NCI-H1105 treated with DMSO at 0.1 percent for 48 hours (cell line): ENCODE measurements at regions not wholly inside any gene's neighbourhood (a gene's known extent, or its start where the extent isn't known, plus 50 kb on each side); places are given as distances from the start of the nearest gene placed in this dataset.
A peak's percentile ranks its signal among the peaks of the same experiment; 100 is the strongest.
"Not testable (repeated sequence)": the region's sequence is repeated elsewhere in the genome, so short reads cannot be mapped to it uniquely, and the experiment has no call there.

Experiments used
- DNase-seq: peaks from one replicate; lab custom pipeline; 2025; lab: John Stamatoyannopoulos, UW

DNA sequence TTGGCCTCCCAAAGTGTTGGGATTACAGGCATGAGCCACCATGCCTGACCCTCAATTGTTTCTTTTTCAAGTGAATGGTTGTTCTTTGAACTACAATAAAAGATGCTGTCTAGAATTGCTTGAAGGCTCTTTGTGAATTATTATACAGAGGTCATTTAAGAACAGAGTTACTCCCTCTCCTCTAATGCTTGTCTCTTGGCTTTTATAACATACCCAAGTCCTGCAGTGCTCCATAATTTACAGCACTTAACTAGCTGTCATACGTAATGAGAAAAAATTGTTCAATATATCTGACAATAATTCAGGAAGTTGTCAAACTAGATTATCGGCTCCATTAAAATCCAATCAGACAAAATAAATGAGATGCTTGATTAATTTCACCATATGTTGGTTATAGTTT is 823.0 kb upstream of the ATXN7L3B start:
- no peak for DNase-seq

DNA sequence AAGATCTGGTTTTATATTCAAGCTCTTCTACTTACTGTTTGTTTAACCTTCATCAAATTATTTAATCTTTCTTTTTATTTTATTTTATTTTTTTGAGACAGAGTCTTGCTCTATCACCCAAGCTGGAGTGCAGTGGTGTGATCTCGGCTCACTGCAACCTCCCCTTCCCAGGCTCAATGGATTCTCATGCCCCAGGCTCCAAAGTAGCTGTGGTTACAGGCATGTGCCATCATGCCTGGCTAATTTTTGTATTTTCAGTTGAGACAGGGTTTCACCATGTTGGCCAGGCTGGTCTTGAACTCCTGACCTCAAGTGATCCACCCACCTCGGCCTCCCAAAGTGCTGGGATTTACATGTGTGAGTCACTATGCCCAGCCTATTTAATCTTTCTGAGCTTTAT is 821.5 kb upstream of the ATXN7L3B start:
- DNase-seq, result not testable (repeated sequence)

- no peak for DNase-seq
Observed at GRCh38 chr12:73719223-73719622, 818.4 kb upstream of the ATXN7L3B start.

GRCh38 chr12:73726881-73727280 is 810.8 kb upstream of the ATXN7L3B start:
- no peak for DNase-seq

DNA sequence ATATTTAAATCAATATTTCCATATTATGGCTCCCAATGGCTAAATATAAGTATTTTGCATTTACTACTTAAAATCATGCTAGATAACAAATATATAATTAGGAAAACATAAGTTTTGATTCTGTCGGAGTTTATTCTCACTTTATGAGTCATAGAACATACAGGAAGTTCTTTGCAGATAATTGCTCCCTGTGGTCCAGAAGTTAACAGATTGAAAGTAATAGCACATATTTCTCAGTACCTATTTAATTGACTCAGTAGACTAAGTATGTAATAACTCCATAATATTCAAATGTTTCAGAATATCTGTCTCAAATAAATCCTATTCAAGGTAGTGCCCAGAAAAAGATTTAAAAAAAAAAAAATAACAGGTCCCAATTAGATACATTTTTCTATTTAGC is 806.0 kb upstream of the ATXN7L3B start:
- DNase-seq, result no peak

DNA sequence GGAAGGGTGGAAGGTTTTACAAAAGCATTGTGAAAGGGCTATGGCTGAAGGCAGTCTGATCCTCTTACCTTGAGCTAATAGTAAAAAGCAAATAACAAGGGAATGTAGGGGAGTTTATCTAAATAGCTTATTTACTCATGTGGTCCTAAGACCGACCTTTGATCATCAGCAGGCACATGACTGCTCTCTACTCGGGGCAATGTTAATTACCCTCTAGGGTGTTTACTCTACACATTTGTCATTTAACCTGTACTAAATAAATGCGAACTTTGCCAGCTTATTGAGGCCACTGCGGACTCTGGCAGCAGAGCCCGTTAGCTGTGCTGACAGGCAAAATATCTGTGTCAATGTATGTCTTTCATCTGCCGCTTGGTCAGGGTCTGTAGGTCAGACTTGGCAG is 768.3 kb upstream of the ATXN7L3B start:
- no peak for DNase-seq

DNA sequence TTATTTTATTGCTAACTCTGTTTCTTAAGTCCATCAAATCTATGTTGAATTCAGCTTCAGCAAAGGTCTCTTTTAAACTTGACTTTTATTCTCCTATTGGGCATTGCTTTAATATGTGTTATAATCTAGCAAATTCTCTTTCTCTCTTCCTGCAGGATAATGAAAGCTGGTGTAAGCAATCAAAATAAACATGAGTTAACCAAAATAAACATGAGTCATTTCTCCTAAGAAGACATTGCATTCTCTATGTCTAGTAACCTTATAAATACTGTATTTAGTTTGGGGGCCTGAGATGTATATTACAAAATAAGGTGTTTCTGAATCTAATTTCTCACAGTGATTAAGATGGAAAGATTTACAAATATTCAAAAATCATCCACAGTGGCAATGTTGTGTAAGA is 739.1 kb upstream of the ATXN7L3B start:
- DNase-seq, result no peak

DNA sequence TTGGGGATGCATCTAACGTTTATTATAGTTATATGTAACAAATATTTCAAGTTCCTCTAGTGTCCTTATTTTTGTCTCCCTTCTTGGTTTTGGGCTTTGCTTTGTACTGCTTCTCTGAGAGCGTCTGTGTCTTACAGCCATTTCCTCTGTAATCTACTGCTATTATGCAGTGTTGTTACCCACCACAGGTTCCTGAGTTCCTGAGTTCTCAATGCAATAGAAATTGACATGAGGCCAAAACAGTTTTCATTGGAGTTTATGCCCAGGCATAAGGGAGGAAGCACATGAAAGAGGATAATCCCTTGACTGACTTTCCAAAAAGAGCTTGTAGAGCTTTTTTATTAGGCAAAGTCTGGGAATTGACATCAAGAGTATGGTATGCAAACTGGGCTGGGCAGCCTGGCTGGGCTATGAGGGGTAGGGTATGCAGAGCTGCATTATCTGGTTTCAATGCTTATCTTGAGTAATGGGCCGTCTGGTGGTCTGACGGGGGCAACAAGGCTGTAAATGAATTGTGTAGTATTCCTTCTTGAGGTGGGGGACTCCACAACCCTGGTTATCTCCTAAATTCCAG is 722.5 kb upstream of the ATXN7L3B start:
- no peak for DNase-seq

GRCh38 chr12:73817161-73817560 is 720.5 kb upstream of the ATXN7L3B start:
- no peak for DNase-seq

DNA sequence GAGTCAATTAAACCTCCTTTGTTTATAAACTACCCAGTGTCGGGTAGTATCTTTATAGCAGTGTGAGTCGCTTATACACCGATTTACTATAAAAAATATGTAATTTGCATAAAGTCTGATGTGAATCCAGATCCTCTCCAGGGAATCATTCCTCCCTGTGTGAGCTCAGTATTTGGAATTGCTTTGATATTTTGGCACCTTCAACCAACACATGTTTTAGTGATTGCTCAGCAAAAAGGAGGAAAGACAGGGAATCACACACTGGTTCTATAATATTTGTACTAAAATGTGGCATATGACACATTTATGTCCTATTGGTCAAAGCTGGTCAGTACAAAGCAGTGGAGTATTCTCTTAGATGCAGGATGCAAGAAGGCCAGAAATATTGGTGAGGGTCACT is 703.9 kb upstream of the ATXN7L3B start:
- no peak for DNase-seq

DNA sequence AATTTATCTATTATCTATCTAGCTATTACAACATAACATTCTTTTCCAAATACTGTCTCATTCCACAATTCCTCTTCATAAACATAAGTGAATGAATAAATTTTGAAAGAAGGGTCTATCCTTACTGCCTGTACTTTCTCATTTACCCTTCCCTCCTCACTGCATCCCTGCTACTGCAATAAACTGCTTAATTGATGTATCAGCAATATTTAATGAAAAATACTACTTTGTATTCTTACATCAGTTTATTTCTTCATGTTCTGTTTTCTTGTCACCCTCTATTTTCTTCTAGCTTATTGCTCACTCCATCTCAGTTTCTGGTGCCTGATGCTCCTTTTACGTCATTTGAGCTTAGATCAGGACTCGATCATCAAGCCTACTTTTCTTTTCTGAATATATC is 695.7 kb upstream of the ATXN7L3B start:
- DNase-seq, result no peak

DNA sequence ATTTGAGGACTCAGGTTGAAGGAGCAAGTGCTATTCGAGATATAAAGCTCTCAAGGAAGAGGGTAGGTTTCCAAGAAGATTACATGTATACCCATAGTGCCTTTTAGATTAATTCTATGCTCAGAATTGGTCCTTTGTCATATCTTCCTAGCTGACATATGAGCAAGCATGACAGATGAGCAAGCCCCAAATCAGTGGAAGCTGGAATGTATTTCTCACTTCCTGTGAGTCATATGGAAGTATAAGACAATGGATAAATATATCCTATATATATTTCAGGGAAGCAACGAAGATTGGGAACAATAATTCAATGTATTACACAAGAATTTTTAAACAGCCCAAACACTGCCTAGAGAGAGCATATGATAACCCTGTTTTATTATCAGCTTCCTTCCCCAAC is 674.1 kb upstream of the ATXN7L3B start:
- DNase-seq, result no peak

GRCh38 chr12:73867147-73867546 is 670.5 kb upstream of the ATXN7L3B start:
- DNase-seq, result no peak

- DNase-seq, result not testable (repeated sequence)
Observed at GRCh38 chr12:73877291-73877690, 660.3 kb upstream of the ATXN7L3B start.

DNA sequence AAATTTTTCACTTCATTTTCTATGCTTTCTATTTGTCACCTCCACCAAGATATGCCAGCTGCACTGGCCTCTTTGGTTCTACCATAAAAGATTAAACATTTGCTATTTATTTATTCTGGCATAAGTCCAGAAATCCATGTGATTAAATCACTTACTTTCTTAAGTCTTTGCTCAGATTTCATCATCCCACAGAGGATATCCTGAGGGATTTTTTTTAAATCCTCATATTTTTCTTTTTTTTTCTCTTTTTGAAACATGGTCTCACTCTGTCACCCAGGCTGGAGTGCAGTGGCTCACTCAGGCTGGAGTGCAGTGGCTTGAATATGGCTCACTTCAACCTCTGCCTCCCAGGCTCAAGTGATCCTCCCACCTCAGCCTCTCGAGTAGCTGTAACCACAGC is 645.4 kb upstream of the ATXN7L3B start:
- DNase-seq, result no peak

DNA sequence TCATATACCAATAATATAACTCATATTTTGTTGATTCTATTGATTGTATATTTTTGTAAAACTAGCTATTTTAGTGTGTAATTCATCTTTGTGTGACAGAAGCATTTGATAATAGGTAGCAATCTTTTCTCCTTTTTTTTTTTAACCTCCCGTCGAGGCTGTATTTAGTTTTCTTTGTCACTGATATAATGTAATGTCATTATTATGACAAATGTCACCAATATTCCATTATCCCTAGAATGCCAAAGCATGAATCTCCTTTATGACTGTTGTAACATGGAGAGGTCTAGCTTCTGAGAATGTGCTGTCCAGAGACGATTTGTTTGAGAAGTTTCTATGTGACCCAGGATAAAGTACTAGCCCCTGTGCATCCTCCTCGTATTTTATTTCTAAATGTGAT is 639.0 kb upstream of the ATXN7L3B start:
- no peak for DNase-seq

- DNase-seq, result no peak
Observed at GRCh38 chr12:73902260-73902659, 635.4 kb upstream of the ATXN7L3B start.

- no peak for DNase-seq
Observed at GRCh38 chr12:73906757-73907156, 630.9 kb upstream of the ATXN7L3B start.

GRCh38 chr12:73935817-73936216 is 601.8 kb upstream of the ATXN7L3B start:
- DNase-seq, result peak; percentile 74

DNA sequence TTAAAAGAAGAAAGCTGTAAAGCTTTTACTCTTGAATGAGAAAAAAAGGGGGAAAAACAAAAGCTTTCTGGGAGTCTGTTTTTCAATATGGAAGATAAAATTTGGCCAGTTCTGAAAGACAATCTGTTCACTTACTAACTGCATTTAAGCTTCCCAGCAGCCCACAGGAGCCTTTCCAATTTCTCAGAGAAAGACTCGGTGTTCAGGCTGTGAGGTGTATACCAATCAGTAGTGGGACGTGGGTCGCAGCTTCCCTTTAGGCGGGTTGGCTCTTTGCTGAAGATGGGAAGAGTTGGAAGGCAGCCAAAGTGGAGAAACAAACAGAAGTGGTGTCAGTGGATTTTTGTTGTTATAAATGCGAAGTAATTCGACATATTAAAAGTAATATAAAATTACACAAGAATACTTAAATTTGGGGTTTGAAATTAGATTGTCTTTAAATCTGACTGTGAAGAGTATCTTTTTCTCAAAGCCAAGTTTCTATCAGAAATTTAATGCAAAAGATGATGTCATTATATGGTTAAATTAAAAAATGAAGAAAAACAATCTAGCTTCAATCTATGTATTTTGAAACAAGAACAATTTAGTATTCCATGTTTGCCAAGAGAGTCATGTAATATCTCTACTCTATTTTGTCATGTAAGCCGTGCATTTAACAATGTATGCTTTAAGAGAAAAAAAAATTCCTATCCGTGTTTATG is 590.2 kb upstream of the ATXN7L3B start:
- peak; percentile 25 for DNase-seq

GRCh38 chr12:73950507-73950906 is 587.1 kb upstream of the ATXN7L3B start:
- no peak for DNase-seq

GRCh38 chr12:73951956-73952703 is 585.5 kb upstream of the ATXN7L3B start:
- DNase-seq, result no peak

GRCh38 chr12:73964641-73965040 is 573.0 kb upstream of the ATXN7L3B start:
- DNase-seq, result no peak
